Trophoblast cell (in vitro differentiated cells and primary cell): ENCODE measurements at regions not wholly inside any gene's neighbourhood (a gene's known extent, or its start where the extent isn't known, plus 50 kb on each side); places are given as distances from the start of the nearest gene placed in this dataset.
A peak's percentile ranks its signal among the peaks of the same experiment; 100 is the strongest.

ENCODE experiments used
- DNase-seq, 2 donors: peaks; one replicate each; pipeline ENCODE4 v3.0.0-alpha.2; 2016
- H2AFZ ChIP-seq: 2 replicates; pipeline ENCODE4 v1.6.1; 2013; ENCODE audit warnings: low read length, moderate library complexity, mild to moderate bottlenecking; ENCODE audit not compliant: insufficient read depth, poor library complexity
- H2AK5ac ChIP-seq: 2 replicates; pipeline ENCODE4 v1.6.1; 2013; ENCODE audit warnings: mild to moderate bottlenecking, low read length
- H2BK120ac ChIP-seq: 2 replicates; pipeline ENCODE4 v1.6.1; 2013; ENCODE audit warnings: low read length, mild to moderate bottlenecking, moderate library complexity; ENCODE audit not compliant: insufficient read depth, poor library complexity
- H2BK12ac ChIP-seq: 2 replicates; pipeline ENCODE4 v1.6.1; 2013; ENCODE audit warnings: mild to moderate bottlenecking, low read length, moderate library complexity
- H2BK5ac ChIP-seq: 2 replicates; pipeline ENCODE4 v1.6.1; 2013; ENCODE audit warnings: low read length, low read depth, moderate library complexity, mild to moderate bottlenecking; ENCODE audit not compliant: poor library complexity
- H3K14ac ChIP-seq: 2 replicates; pipeline ENCODE4 v1.6.1; 2013; ENCODE audit warnings: mild to moderate bottlenecking, low read length
- H3K18ac ChIP-seq: 2 replicates; pipeline ENCODE4 v1.6.1; 2013; ENCODE audit warnings: mild to moderate bottlenecking, low read length
- H3K23ac ChIP-seq: 2 replicates; pipeline ENCODE4 v1.6.1; 2013; ENCODE audit warnings: low read length
- H3K27ac ChIP-seq: 2 replicates; pipeline ENCODE4 v1.5.1; 2013; ENCODE audit warnings: low read depth, mild to moderate bottlenecking, inconsistent platforms, low read length, moderate library complexity
- H3K27me3 ChIP-seq: 2 replicates; pipeline ENCODE4 v1.6.1; 2013; ENCODE audit warnings: inconsistent platforms, mild to moderate bottlenecking, low read length, moderate library complexity; ENCODE audit not compliant: insufficient read depth
- H3K36me3 ChIP-seq, 2 experiments: 1 replicate in 1 of 2; 2 replicates in 1 of 2; pipeline ENCODE4 v1.6.1; 2013; ENCODE audit warnings: low read length in 2 of 2, mild to moderate bottlenecking in 2 of 2, moderate library complexity in 1 of 2; ENCODE audit not compliant: insufficient read depth in 2 of 2, control insufficient read depth in 1 of 2
- H3K4ac ChIP-seq: 2 replicates; pipeline ENCODE4 v1.6.1; 2013; ENCODE audit warnings: low read depth, mild to moderate bottlenecking, low read length, moderate library complexity
- H3K4me1 ChIP-seq, 2 experiments: 1 replicate in 1 of 2; 2 replicates in 1 of 2; pipeline ENCODE4 v1.6.1; 2013; ENCODE audit warnings: low read length in 2 of 2, mild to moderate bottlenecking in 2 of 2, moderate library complexity in 1 of 2; ENCODE audit not compliant: insufficient read depth in 2 of 2, control insufficient read depth in 1 of 2
- H3K4me2 ChIP-seq: 2 replicates; pipeline ENCODE4 v1.6.1; 2013; ENCODE audit warnings: inconsistent platforms, mild to moderate bottlenecking, low read length, moderate library complexity
- H3K4me3 ChIP-seq: 2 replicates; pipeline ENCODE4 v1.5.1; 2013; ENCODE audit warnings: mild to moderate bottlenecking, low read depth, low read length, inconsistent platforms
- H3K79me1 ChIP-seq: one replicate; pipeline ENCODE4 v1.6.1; 2013; ENCODE audit warnings: low read length
- H3K79me2 ChIP-seq: 2 replicates; pipeline ENCODE4 v1.6.1; 2013; ENCODE audit warnings: low read length, mild to moderate bottlenecking; ENCODE audit not compliant: control insufficient read depth, insufficient read depth, poor library complexity
- H3K9ac ChIP-seq: 2 replicates; pipeline ENCODE4 v1.6.1; 2013; ENCODE audit warnings: mild to moderate bottlenecking, low read length
- H3K9me3 ChIP-seq: 2 replicates; pipeline ENCODE4 v1.6.1; 2013; ENCODE audit warnings: low read depth, mild to moderate bottlenecking, control low read depth, inconsistent platforms, low read length; ENCODE audit not compliant: insufficient read depth
- H4K12ac ChIP-seq: 2 replicates; pipeline ENCODE4 v1.6.1; 2013; ENCODE audit warnings: low read depth, mild to moderate bottlenecking, low read length, moderate library complexity
- H4K8ac ChIP-seq: 2 replicates; pipeline ENCODE4 v1.6.1; 2013; ENCODE audit warnings: low read depth, mild to moderate bottlenecking, low read length, moderate library complexity
- H4K91ac ChIP-seq: one replicate; pipeline ENCODE4 v1.6.1; 2013; ENCODE audit warnings: low read depth, mild to moderate bottlenecking, low read length, moderate library complexity
- WGBS: extraction: QIAGEN DNeasy Blood & Tissue Kit; methylation state at CpG from one replicate; pipeline ENCODE4 v1.1.7; 2013; ENCODE audit warnings: missing lambda C conversion rate; ENCODE audit not compliant: insufficient read length, insufficient coverage; ENCODE audit errors: extremely low coverage; 5-methylcytosine and 5-hydroxymethylcytosine counted together

- Histone ChIP-seq H3K23ac (no peak overlapping the region), H3K4me2 (no peak overlapping the region), H3K4me3 (no peak overlapping the region), H3K27me3 (no peaks in the 10 kb centered on the region), H4K8ac (no peak overlapping the region), H4K12ac (no peak overlapping the region), H2AK5ac (no peak overlapping the region), H2BK12ac (no peak overlapping the region), H3K9me3 (no peaks in the 10 kb centered on the region), H3K18ac (no peak overlapping the region), H2BK5ac (no peak overlapping the region), H3K4ac (no peak overlapping the region), H2BK120ac (no peak overlapping the region), H3K9ac (no peak overlapping the region), H3K79me2 (no peaks in the 10 kb centered on the region), H2AFZ (no peak overlapping the region), H3K27ac (no peak overlapping the region), H3K14ac (no peak overlapping the region), H4K91ac (no peak overlapping the region), H3K79me1 (no peaks in the 10 kb centered on the region), H3K36me3 (no peaks in the 10 kb centered on the region), H3K4me1 (no peaks in the 10 kb centered on the region)
- DNase-seq, result peak in 1 of 2 donors; percentile 4
- WGBS, result no CpG with 5 or more reads among the region's 5 CpGs
Measured at GRCh38 chr20:11607047-11607446, 310.6 kb upstream of the BTBD3 start.

DNA sequence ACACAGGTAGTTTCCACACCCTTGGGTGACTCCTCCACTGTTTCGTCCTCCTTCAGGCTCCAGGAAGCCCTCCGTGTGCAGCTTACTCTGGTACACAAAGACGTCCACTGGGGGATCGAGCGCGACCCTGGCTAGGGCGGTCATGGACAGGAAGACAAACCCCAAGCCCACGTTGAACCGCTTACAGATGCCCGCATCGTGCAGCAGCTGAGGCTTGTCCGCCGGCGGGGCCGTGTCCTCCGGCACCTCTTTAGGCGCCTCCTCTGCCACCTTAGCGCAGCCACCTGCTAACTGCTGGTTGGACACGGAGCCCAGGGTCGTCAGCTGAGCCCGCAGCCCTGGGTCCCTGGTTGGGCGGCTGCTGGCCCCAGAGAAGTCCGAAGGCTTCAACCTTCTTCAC is 309.0 kb upstream of the BTBD3 start:
- Histone ChIP-seq H3K79me2 (no peaks in the 10 kb centered on the region), H3K79me1 (no peaks in the 10 kb centered on the region)

DNA sequence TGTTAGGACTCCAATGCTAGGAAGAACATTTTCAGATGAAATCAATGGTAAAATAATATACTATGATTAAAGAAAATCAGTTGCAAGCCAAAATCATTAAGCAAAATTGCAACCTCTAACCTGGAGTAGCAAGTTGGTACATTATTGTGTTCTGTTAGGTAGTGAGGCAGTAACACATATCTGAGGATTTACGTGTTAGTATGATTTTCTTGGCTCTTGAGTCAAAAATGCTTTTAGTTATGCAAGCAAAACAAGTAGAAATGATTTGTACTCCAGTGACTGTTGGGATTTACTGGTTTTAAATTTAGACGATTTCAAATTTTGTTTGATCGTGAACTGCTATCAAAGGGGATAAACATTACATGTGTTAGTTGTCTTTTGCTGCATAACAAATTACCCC is 293.0 kb upstream of the BTBD3 start:
- no peak overlapping the region for H4K8ac ChIP-seq
- no peaks in the 10 kb centered on the region for H3K27me3 ChIP-seq
- no peak overlapping the region for H3K23ac ChIP-seq
- no peak overlapping the region for H4K12ac ChIP-seq
- no CpG with 5 or more reads among the region's 3 CpGs for WGBS
- no peak overlapping the region for H3K9ac ChIP-seq
- no peak overlapping the region for H3K4me3 ChIP-seq
- H3K18ac ChIP-seq, result no peak overlapping the region
- H2BK5ac ChIP-seq, result no peak overlapping the region
- no peak overlapping the region for H2BK12ac ChIP-seq
- no peaks in the 10 kb centered on the region for H3K79me1 ChIP-seq
- H3K14ac ChIP-seq, result no peak overlapping the region
- no peak overlapping the region for H2BK120ac ChIP-seq
- H3K4me2 ChIP-seq, result no peak overlapping the region
- H3K79me2 ChIP-seq, result no peaks in the 10 kb centered on the region
- H3K4me1 ChIP-seq, result peaks cover 0 to 2% of the 10 kb centered on the region in 2 experiments
- H2AK5ac ChIP-seq, result no peak overlapping the region
- H3K36me3 ChIP-seq, result no peaks in the 10 kb centered on the region
- H3K9me3 ChIP-seq, result no peaks in the 10 kb centered on the region
- peak in 1 of 2 donors; percentile 38 for DNase-seq
- no peak overlapping the region for H2AFZ ChIP-seq
- H3K4ac ChIP-seq, result no peak overlapping the region
- no peak overlapping the region for H3K27ac ChIP-seq
- H4K91ac ChIP-seq, result no peak overlapping the region

More for the DNA sequence above, 309.0 kb upstream of the BTBD3 start:
- no peak overlapping the region for H2AFZ ChIP-seq
- no peak overlapping the region for H3K27ac ChIP-seq
- no peak overlapping the region for H3K4me2 ChIP-seq
- no peak overlapping the region for H4K12ac ChIP-seq
- no peak overlapping the region for H3K9ac ChIP-seq
- H3K18ac ChIP-seq, result no peak overlapping the region
- no CpG with 5 or more reads among the region's 23 CpGs for WGBS
- H3K4me3 ChIP-seq, result no peak overlapping the region
- H4K8ac ChIP-seq, result no peak overlapping the region
- H2AK5ac ChIP-seq, result no peak overlapping the region
- H2BK5ac ChIP-seq, result no peak overlapping the region
- H3K9me3 ChIP-seq, result no peaks in the 10 kb centered on the region
- H2BK120ac ChIP-seq, result no peak overlapping the region
- H3K27me3 ChIP-seq, result no peaks in the 10 kb centered on the region
- no peaks in the 10 kb centered on the region for H3K36me3 ChIP-seq
- DNase-seq, result no peak
- H3K4ac ChIP-seq, result no peak overlapping the region
- H3K23ac ChIP-seq, result no peak overlapping the region
- H2BK12ac ChIP-seq, result no peak overlapping the region
- H4K91ac ChIP-seq, result no peak overlapping the region
- H3K14ac ChIP-seq, result no peak overlapping the region
- no peaks in the 10 kb centered on the region for H3K4me1 ChIP-seq

DNA sequence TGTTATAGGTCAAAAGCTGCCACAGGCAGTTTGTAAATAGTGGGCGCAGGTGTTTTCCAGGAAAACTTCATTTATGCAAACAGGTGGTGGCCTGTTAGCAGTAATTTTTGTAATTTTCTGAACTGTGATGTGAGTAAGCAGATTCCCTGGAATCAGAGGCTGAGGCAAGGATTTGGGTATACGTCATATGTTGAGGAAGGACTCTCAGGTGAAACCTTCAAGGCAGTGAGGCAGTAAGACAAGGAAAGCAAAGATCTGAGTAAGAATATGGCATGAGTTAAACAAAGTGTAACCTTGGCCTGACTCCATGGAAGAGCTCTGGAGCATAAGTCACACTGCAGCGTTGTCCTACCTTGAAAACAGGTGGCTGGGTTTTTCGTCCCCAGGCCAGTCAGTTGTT is 291.1 kb upstream of the BTBD3 start:
- Histone ChIP-seq H3K79me1 (no peaks in the 10 kb centered on the region), H2BK5ac (no peak overlapping the region), H2BK120ac (no peak overlapping the region), H2AK5ac (no peak overlapping the region), H3K4ac (no peak overlapping the region), H3K18ac (no peak overlapping the region), H3K27ac (no peak overlapping the region), H2BK12ac (no peak overlapping the region), H2AFZ (no peak overlapping the region), H3K14ac (no peak overlapping the region), H3K79me2 (no peaks in the 10 kb centered on the region), H4K8ac (no peak overlapping the region), H3K23ac (no peak overlapping the region), H3K4me1 (peaks cover 0 to 2% of the 10 kb centered on the region in 2 experiments), H3K27me3 (no peaks in the 10 kb centered on the region), H3K36me3 (no peaks in the 10 kb centered on the region), H4K91ac (no peak overlapping the region), H3K9ac (no peak overlapping the region), H3K9me3 (no peaks in the 10 kb centered on the region), H3K4me3 (no peak overlapping the region), H4K12ac (no peak overlapping the region), H3K4me2 (no peak overlapping the region)
- WGBS, result no CpG with 5 or more reads among the region's 4 CpGs
- DNase-seq, result no peak
